GM12891 (cell line): ENCODE measurements at regions not wholly inside any gene's neighbourhood (a gene's known extent, or its start where the extent isn't known, plus 50 kb on each side); places are given as distances from the start of the nearest gene placed in this dataset.

Experiments used
- POLR2A ChIP-seq: IDR thresholded peaks from 2 replicates; pipeline ENCODE4 v1.6.1; 2011; ENCODE audit warnings: low read depth, low read length, control low read depth
- POLR2AphosphoS5 ChIP-seq: IDR thresholded peaks from 2 replicates; pipeline ENCODE4 v1.6.1; 2011; ENCODE audit warnings: low read depth, low read length, control low read depth

GRCh38 chr14:26655128-26655527 lies 57.3 kb upstream of the NOVA1 start:
- TF ChIP-seq POLR2AphosphoS5, result no peak
- no peak for TF ChIP-seq POLR2A
